ENCODE measurements at regions not wholly inside any gene's neighbourhood (a gene's known extent, or its start where the extent isn't known, plus 50 kb on each side); places are given as distances from the start of the nearest gene placed in this dataset.

GRCh38 chr4:184295206-184295605 lies 77.5 kb upstream of the ENPP6 start:
- no peaks in the 10 kb centered on the region for H3K4me1 ChIP-seq (ENCODE audit: control insufficient read depth in 1 of 2, insufficient read depth in 2 of 2, low read length in 2 of 2)
- H3K4me3 ChIP-seq (ENCODE audit: low read length in 2 of 2), result no peak overlapping the region
- DNase-seq (no peak), ATAC-seq (ENCODE audit: low FRiP score) (no peak)
- H3K9me3 ChIP-seq (ENCODE audit: control insufficient read depth, low read length), result no peaks in the 10 kb centered on the region
- intact Hi-C loops (cut with DNase I), result no loop called here
- no peak overlapping the region for H3K27ac ChIP-seq (ENCODE audit: low read depth in 1 of 2, low read length in 2 of 2)
- no peaks in the 10 kb centered on the region for H3K36me3 ChIP-seq (ENCODE audit: control insufficient read depth in 1 of 2, insufficient read depth in 2 of 2, low read length in 1 of 2)
- 94 to 96% methylated on average over 4 of the region's 4 CpGs for WGBS, 2 donors
- no peaks in the 10 kb centered on the region for H3K27me3 ChIP-seq (ENCODE audit: control insufficient read depth in 1 of 2, insufficient read depth in 2 of 2, low read length in 1 of 2)

GRCh38 chr4:184294606-184295133 lies 77.0 kb upstream of the ENPP6 start:
- Histone ChIP-seq H3K36me3 (ENCODE audit: control insufficient read depth in 1 of 2, insufficient read depth in 2 of 2, low read length in 1 of 2) (no peaks in the 10 kb centered on the region), H3K4me1 (ENCODE audit: control insufficient read depth in 1 of 2, insufficient read depth in 2 of 2, low read length in 2 of 2) (no peaks in the 10 kb centered on the region), H3K27ac (ENCODE audit: low read depth in 1 of 2, low read length in 2 of 2) (no peak overlapping the region), H3K9me3 (ENCODE audit: control insufficient read depth, low read length) (no peaks in the 10 kb centered on the region), H3K4me3 (ENCODE audit: low read length in 2 of 2) (no peak overlapping the region), H3K27me3 (ENCODE audit: control insufficient read depth in 1 of 2, insufficient read depth in 2 of 2, low read length in 1 of 2) (no peaks in the 10 kb centered on the region)
- intact Hi-C loops (cut with DNase I), result no loop called here
- 86 to 91% methylated on average over 7 of the region's 7 CpGs for WGBS, 2 donors
- ATAC-seq (ENCODE audit: low FRiP score) (no peak), DNase-seq (no peak)

- no peaks in the 10 kb centered on the region for H3K36me3 ChIP-seq (ENCODE audit: control insufficient read depth in 1 of 2, insufficient read depth in 2 of 2, low read length in 1 of 2)
- H3K4me1 ChIP-seq (ENCODE audit: control insufficient read depth in 1 of 2, insufficient read depth in 2 of 2, low read length in 2 of 2), result no peaks in the 10 kb centered on the region
- no peak overlapping the region for H3K4me3 ChIP-seq (ENCODE audit: low read length in 2 of 2)
- no peak for DNase-seq
- 51 to 60% methylated on average over 6 of the region's 6 CpGs for WGBS, 2 donors
- no peak overlapping the region for H3K27ac ChIP-seq (ENCODE audit: low read depth in 1 of 2, low read length in 2 of 2)
- H3K9me3 ChIP-seq (ENCODE audit: control insufficient read depth, low read length), result no peaks in the 10 kb centered on the region
- intact Hi-C loops (cut with DNase I), result no loop called here
- ATAC-seq (ENCODE audit: low FRiP score), result no peak
- no peaks in the 10 kb centered on the region for H3K27me3 ChIP-seq (ENCODE audit: control insufficient read depth in 1 of 2, insufficient read depth in 2 of 2, low read length in 1 of 2)
These were observed 75.9 kb upstream of the ENPP6 start for GRCh38 chr4:184293552-184293951.

GRCh38 chr4:184292877-184293276 lies 75.2 kb upstream of the ENPP6 start:
- ATAC-seq (ENCODE audit: low FRiP score), result no peak
- no peak for DNase-seq

GRCh38 chr4:184292465-184292867 lies 74.8 kb upstream of the ENPP6 start:
- ATAC-seq (ENCODE audit: low FRiP score) (no peak), DNase-seq (no peak)
- no peaks in the 10 kb centered on the region for H3K27me3 ChIP-seq (ENCODE audit: control insufficient read depth in 1 of 2, insufficient read depth in 2 of 2, low read length in 1 of 2)
- no peak overlapping the region for H3K27ac ChIP-seq (ENCODE audit: low read depth in 1 of 2, low read length in 2 of 2)
- no peak overlapping the region for H3K4me3 ChIP-seq (ENCODE audit: low read length in 2 of 2)
- 87 to 94% methylated on average over 3 of the region's 3 CpGs for WGBS, 2 donors
- intact Hi-C loops (cut with DNase I), result no loop called here
- no peaks in the 10 kb centered on the region for H3K36me3 ChIP-seq (ENCODE audit: control insufficient read depth in 1 of 2, insufficient read depth in 2 of 2, low read length in 1 of 2)
- H3K9me3 ChIP-seq (ENCODE audit: control insufficient read depth, low read length), result no peaks in the 10 kb centered on the region
- H3K4me1 ChIP-seq (ENCODE audit: control insufficient read depth in 1 of 2, insufficient read depth in 2 of 2, low read length in 2 of 2), result no peaks in the 10 kb centered on the region

More at GRCh38 chr4:184292877-184293276, 75.2 kb upstream of the ENPP6 start:
- WGBS, 2 donors, result 76 to 89% methylated on average over 3 of the region's 3 CpGs
- Histone ChIP-seq H3K27me3 (ENCODE audit: control insufficient read depth in 1 of 2, insufficient read depth in 2 of 2, low read length in 1 of 2) (no peaks in the 10 kb centered on the region), H3K9me3 (ENCODE audit: control insufficient read depth, low read length) (no peaks in the 10 kb centered on the region), H3K36me3 (ENCODE audit: control insufficient read depth in 1 of 2, insufficient read depth in 2 of 2, low read length in 1 of 2) (no peaks in the 10 kb centered on the region), H3K4me3 (ENCODE audit: low read length in 2 of 2) (no peak overlapping the region), H3K4me1 (ENCODE audit: control insufficient read depth in 1 of 2, insufficient read depth in 2 of 2, low read length in 2 of 2) (no peaks in the 10 kb centered on the region), H3K27ac (ENCODE audit: low read depth in 1 of 2, low read length in 2 of 2) (no peak overlapping the region)
- intact Hi-C loops (cut with DNase I), result no loop called here

- ATAC-seq (ENCODE audit: low FRiP score) (no peak), DNase-seq (no peak)
- no peaks in the 10 kb centered on the region for H3K4me1 ChIP-seq (ENCODE audit: control insufficient read depth in 1 of 2, insufficient read depth in 2 of 2, low read length in 2 of 2)
- intact Hi-C loops (cut with DNase I), result loop anchor here (5.0 kb wide), 2 partner anchors 188 to 248 kb away; no protein-coding TSS in a partner anchor
- no peaks in the 10 kb centered on the region for H3K27me3 ChIP-seq (ENCODE audit: control insufficient read depth in 1 of 2, insufficient read depth in 2 of 2, low read length in 1 of 2)
- no peaks in the 10 kb centered on the region for H3K36me3 ChIP-seq (ENCODE audit: control insufficient read depth in 1 of 2, insufficient read depth in 2 of 2, low read length in 1 of 2)
- H3K9me3 ChIP-seq (ENCODE audit: control insufficient read depth, low read length), result no peaks in the 10 kb centered on the region
- WGBS, 2 donors, result 20 to 28% methylated on average over 3 of the region's 3 CpGs
- no peak overlapping the region for H3K4me3 ChIP-seq (ENCODE audit: low read length in 2 of 2)
- no peak overlapping the region for H3K27ac ChIP-seq (ENCODE audit: low read depth in 1 of 2, low read length in 2 of 2)
These were observed 71.5 kb upstream of the ENPP6 start for GRCh38 chr4:184289179-184289535.

GRCh38 chr4:184288451-184289178 lies 70.9 kb upstream of the ENPP6 start:
- 72 to 83% methylated on average over 13 to 14 of the region's 14 CpGs for WGBS, 2 donors
- intact Hi-C loops (cut with DNase I), result loop anchor here (5.0 kb wide), 2 partner anchors 189 to 249 kb away; no protein-coding TSS in a partner anchor
- Histone ChIP-seq H3K4me1 (ENCODE audit: control insufficient read depth in 1 of 2, insufficient read depth in 2 of 2, low read length in 2 of 2) (no peaks in the 10 kb centered on the region), H3K4me3 (ENCODE audit: low read length in 2 of 2) (no peak overlapping the region), H3K36me3 (ENCODE audit: control insufficient read depth in 1 of 2, insufficient read depth in 2 of 2, low read length in 1 of 2) (no peaks in the 10 kb centered on the region), H3K27ac (ENCODE audit: low read depth in 1 of 2, low read length in 2 of 2) (no peak overlapping the region), H3K9me3 (ENCODE audit: control insufficient read depth, low read length) (no peaks in the 10 kb centered on the region), H3K27me3 (ENCODE audit: control insufficient read depth in 1 of 2, insufficient read depth in 2 of 2, low read length in 1 of 2) (no peaks in the 10 kb centered on the region)
- DNase-seq (no peak), ATAC-seq (ENCODE audit: low FRiP score) (peak; percentile 39)

GRCh38 chr4:184287697-184288255 lies 70.1 kb upstream of the ENPP6 start:
- H3K4me1 ChIP-seq (ENCODE audit: control insufficient read depth in 1 of 2, insufficient read depth in 2 of 2, low read length in 2 of 2), result no peaks in the 10 kb centered on the region
- H3K4me3 ChIP-seq (ENCODE audit: low read length in 2 of 2), result no peak overlapping the region
- H3K9me3 ChIP-seq (ENCODE audit: control insufficient read depth, low read length), result no peaks in the 10 kb centered on the region
- intact Hi-C loops (cut with DNase I), result loop anchor here (2.0 to 5.0 kb wide), 3 partner anchors 190 to 251 kb away; no protein-coding TSS in a partner anchor
- no peak for DNase-seq
- 20 to 26% methylated on average over 5 of the region's 5 CpGs for WGBS, 2 donors
- no peaks in the 10 kb centered on the region for H3K27me3 ChIP-seq (ENCODE audit: control insufficient read depth in 1 of 2, insufficient read depth in 2 of 2, low read length in 1 of 2)
- peak; percentile 85 for ATAC-seq (ENCODE audit: low FRiP score)
- no peaks in the 10 kb centered on the region for H3K36me3 ChIP-seq (ENCODE audit: control insufficient read depth in 1 of 2, insufficient read depth in 2 of 2, low read length in 1 of 2)
- H3K27ac ChIP-seq (ENCODE audit: low read depth in 1 of 2, low read length in 2 of 2), result no peak overlapping the region

- intact Hi-C loops (cut with DNase I), result loop anchor here (2.0 to 5.0 kb wide), 3 partner anchors 191 to 252 kb away; no protein-coding TSS in a partner anchor
These were observed 68.7 kb upstream of the ENPP6 start for GRCh38 chr4:184286358-184286757.

More at GRCh38 chr4:184286358-184286757, 68.7 kb upstream of the ENPP6 start:
- Histone ChIP-seq H3K27ac (ENCODE audit: low read depth in 1 of 2, low read length in 2 of 2) (no peak overlapping the region), H3K27me3 (ENCODE audit: control insufficient read depth in 1 of 2, insufficient read depth in 2 of 2, low read length in 1 of 2) (no peaks in the 10 kb centered on the region), H3K4me1 (ENCODE audit: control insufficient read depth in 1 of 2, insufficient read depth in 2 of 2, low read length in 2 of 2) (no peaks in the 10 kb centered on the region), H3K36me3 (ENCODE audit: control insufficient read depth in 1 of 2, insufficient read depth in 2 of 2, low read length in 1 of 2) (no peaks in the 10 kb centered on the region), H3K9me3 (ENCODE audit: control insufficient read depth, low read length) (no peaks in the 10 kb centered on the region), H3K4me3 (ENCODE audit: low read length in 2 of 2) (no peak overlapping the region)
- DNase-seq (no peak), ATAC-seq (ENCODE audit: low FRiP score) (no peak)
- WGBS, 2 donors, result 87 to 89% methylated on average over 4 of the region's 4 CpGs

Measured in aorta (tissue), 5 donors.